SJCRH30 (cell line): ENCODE measurements at regions not wholly inside any gene's neighbourhood (a gene's known extent, or its start where the extent isn't known, plus 50 kb on each side); places are given as distances from the start of the nearest gene placed in this dataset.

Experiments
- DNase-seq, 2 experiments: peaks; one replicate each; pipeline ENCODE4 v3.0.0-alpha.2; 2015 to 2020
- H3K27ac ChIP-seq: fragments of 250-450 bp; sonication (Bioruptor Pico); 2 replicates; pipeline ENCODE4 v1.5.1; 2020; ENCODE audit warnings: mild to moderate bottlenecking, moderate library complexity
- H3K27me3 ChIP-seq: fragments of 250-450 bp; sonication (Bioruptor Pico); 2 replicates; pipeline ENCODE4 v1.5.1; 2020; ENCODE audit warnings: mild to moderate bottlenecking, moderate library complexity
- H3K36me3 ChIP-seq: fragments of 250-450 bp; sonication (Bioruptor Pico); 2 replicates; pipeline ENCODE4 v1.5.1; 2020; ENCODE audit warnings: mild to moderate bottlenecking, moderate library complexity
- H3K4me1 ChIP-seq: fragments of 250-450 bp; sonication (Bioruptor Pico); 2 replicates; pipeline ENCODE4 v1.5.1; 2020; ENCODE audit warnings: mild to moderate bottlenecking, moderate library complexity
- H3K4me3 ChIP-seq: fragments of 250-450 bp; sonication (Bioruptor Pico); 2 replicates; pipeline ENCODE4 v1.5.1; 2020; ENCODE audit warnings: mild to moderate bottlenecking, moderate library complexity
- H3K9me3 ChIP-seq: fragments of 250-450 bp; sonication (Bioruptor Pico); replicated peaks from 2 replicates; pipeline ENCODE4 v1.5.1; 2020; ENCODE audit warnings: mild to moderate bottlenecking, moderate library complexity

DNA sequence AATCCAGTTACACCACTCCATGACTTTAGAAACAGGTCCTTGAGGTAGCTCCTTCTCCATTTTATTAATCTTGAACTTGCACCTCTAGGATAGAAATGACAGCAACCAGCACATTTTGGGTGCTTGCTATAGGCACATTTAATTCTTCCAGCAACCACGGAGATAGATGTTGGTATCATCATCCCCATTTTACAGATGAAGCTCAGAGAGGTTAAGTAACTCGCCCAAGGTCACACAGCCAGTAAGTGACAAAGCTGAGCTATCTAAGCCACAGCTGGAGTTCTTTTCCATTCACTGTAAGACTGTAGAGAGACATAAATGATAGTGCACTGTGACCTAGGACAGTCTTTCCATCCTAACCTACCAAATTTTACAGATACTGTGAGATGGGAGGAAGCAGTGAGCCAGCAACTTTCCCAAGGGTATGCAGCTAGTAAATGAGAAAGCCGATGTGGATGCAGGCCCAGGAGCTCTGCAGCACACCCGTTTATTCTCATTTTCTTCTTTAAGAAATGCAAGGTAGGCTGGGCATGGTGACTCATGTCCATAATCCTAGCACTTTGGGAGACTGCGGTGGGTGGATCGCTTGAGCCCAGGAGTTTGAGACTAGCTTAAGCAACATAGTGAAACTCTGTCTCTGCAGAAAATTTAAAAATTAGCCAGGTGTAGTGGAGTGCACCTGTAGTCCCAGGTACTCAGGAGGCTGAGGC lies 103.2 kb downstream of the TBX5 start:
- H3K36me3 ChIP-seq = no peaks in the 10 kb centered on the region
- DNase-seq = no peak

GRCh38 chr12:114302117-114302516 lies 103.8 kb downstream of the TBX5 start:
- Histone ChIP-seq H3K27ac (no peak overlapping the region), H3K27me3 (no peaks in the 10 kb centered on the region), H3K9me3 (no peaks in the 10 kb centered on the region), H3K36me3 (no peaks in the 10 kb centered on the region), H3K4me1 (no peaks in the 10 kb centered on the region), H3K4me3 (no peak overlapping the region)
- no peak for DNase-seq

More for the DNA sequence above, 103.2 kb downstream of the TBX5 start:
- no peak overlapping the region for H3K4me3 ChIP-seq
- no peak overlapping the region for H3K27ac ChIP-seq
- H3K9me3 ChIP-seq = no peaks in the 10 kb centered on the region
- H3K27me3 ChIP-seq = no peaks in the 10 kb centered on the region
- H3K4me1 ChIP-seq = no peaks in the 10 kb centered on the region

GRCh38 chr12:114294303-114294685 lies 111.7 kb downstream of the TBX5 start:
- Histone ChIP-seq H3K4me3 (no peak overlapping the region), H3K27me3 (no peaks in the 10 kb centered on the region), H3K9me3 (no peaks in the 10 kb centered on the region), H3K4me1 (no peaks in the 10 kb centered on the region), H3K36me3 (no peaks in the 10 kb centered on the region), H3K27ac (no peak overlapping the region)
- no peak for DNase-seq

- no peaks in the 10 kb centered on the region for H3K4me1 ChIP-seq
- DNase-seq = no peak
- H3K27me3 ChIP-seq = no peaks in the 10 kb centered on the region
Observed at GRCh38 chr12:114293571-114294302, 112.2 kb downstream of the TBX5 start.

DNA sequence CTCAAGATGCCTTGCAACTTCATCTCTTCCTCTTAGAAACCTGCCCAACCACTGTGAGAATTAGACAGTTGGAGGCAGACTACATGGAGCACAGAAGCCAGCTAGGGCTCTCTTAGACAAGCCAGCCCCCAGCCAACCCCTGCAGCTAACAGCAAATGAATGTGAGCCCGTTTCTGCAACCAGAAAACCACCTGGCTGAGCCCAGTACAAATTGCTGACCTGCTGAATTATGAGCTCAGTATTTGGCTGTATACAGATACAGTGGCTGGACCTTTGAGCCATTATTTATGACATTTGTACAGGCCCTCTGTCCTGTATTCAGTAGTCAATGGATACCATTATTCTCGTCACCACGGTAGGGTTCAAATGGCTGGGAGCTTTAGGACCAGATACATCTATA lies 112.9 kb downstream of the TBX5 start:
- Histone ChIP-seq H3K4me1 (no peaks in the 10 kb centered on the region), H3K9me3 (no peaks in the 10 kb centered on the region), H3K27ac (no peak overlapping the region), H3K27me3 (no peaks in the 10 kb centered on the region), H3K4me3 (no peak overlapping the region), H3K36me3 (no peaks in the 10 kb centered on the region)
- no peak for DNase-seq

More at GRCh38 chr12:114293571-114294302, 112.2 kb downstream of the TBX5 start:
- Histone ChIP-seq H3K9me3 (no peaks in the 10 kb centered on the region), H3K27ac (no peak overlapping the region), H3K36me3 (no peaks in the 10 kb centered on the region), H3K4me3 (no peak overlapping the region)

- no peaks in the 10 kb centered on the region for H3K4me1 ChIP-seq
- no peaks in the 10 kb centered on the region for H3K27me3 ChIP-seq
- DNase-seq = no peak
- H3K9me3 ChIP-seq = no peaks in the 10 kb centered on the region
- no peaks in the 10 kb centered on the region for H3K36me3 ChIP-seq
- H3K27ac ChIP-seq = no peak overlapping the region
- H3K4me3 ChIP-seq = no peak overlapping the region
Observed at GRCh38 chr12:114291389-114292060, 114.4 kb downstream of the TBX5 start.

GRCh38 chr12:114287821-114288525 lies 118.0 kb downstream of the TBX5 start:
- H3K27me3 ChIP-seq = no peaks in the 10 kb centered on the region
- H3K36me3 ChIP-seq = no peaks in the 10 kb centered on the region
- no peaks in the 10 kb centered on the region for H3K4me1 ChIP-seq
- no peaks in the 10 kb centered on the region for H3K9me3 ChIP-seq
- no peak for DNase-seq
- H3K4me3 ChIP-seq = no peak overlapping the region
- no peak overlapping the region for H3K27ac ChIP-seq

DNA sequence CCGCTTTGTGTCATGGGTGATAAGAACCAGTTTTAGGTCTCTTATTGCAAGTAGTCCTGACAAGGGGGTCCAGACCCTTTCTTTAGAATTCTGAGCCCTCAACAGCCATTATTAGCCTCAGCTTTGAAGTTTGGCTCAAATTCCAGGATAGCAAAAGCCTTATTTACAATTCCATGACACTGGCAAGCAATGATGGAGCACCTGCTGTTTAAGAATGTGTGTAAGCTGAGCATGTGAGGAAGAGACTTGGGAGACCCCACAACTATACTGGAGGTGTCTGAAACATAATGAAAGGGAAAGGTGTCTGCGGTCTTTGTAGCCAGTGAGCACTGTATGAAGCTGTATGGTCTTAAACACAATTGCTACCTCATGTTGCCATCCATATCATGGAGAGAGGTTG lies 119.8 kb downstream of the TBX5 start:
- no peaks in the 10 kb centered on the region for H3K36me3 ChIP-seq
- no peak overlapping the region for H3K27ac ChIP-seq
- no peaks in the 10 kb centered on the region for H3K9me3 ChIP-seq
- H3K4me3 ChIP-seq = no peak overlapping the region
- no peak for DNase-seq
- H3K4me1 ChIP-seq = no peaks in the 10 kb centered on the region
- H3K27me3 ChIP-seq = no peaks in the 10 kb centered on the region

GRCh38 chr12:114285554-114285953 lies 120.4 kb downstream of the TBX5 start:
- Histone ChIP-seq H3K9me3 (no peaks in the 10 kb centered on the region), H3K36me3 (no peaks in the 10 kb centered on the region), H3K4me1 (no peaks in the 10 kb centered on the region), H3K4me3 (no peak overlapping the region), H3K27me3 (no peaks in the 10 kb centered on the region), H3K27ac (no peak overlapping the region)
- DNase-seq = no peak

DNA sequence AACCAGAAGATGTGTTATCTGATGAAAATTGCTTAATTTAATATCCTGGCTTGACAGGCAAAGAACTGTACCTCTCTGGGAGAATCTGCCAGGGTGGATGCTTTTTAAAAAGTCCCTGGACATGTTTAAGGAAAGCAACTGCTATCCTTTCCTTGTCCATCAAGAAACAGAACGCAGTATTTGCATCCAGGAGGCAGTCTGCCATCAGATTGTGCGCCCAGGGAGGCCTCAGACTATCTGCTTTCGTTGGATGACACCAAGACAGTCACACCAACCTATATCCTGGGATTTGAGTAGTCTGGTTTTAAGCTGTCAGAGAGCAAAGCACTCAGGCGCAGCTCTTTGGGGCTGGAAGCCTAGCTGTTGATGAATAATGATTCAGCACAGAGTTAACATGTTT lies 121.9 kb downstream of the TBX5 start:
- H3K27me3 ChIP-seq = no peaks in the 10 kb centered on the region
- no peak overlapping the region for H3K4me3 ChIP-seq
- no peaks in the 10 kb centered on the region for H3K36me3 ChIP-seq
- DNase-seq = no peak
- no peaks in the 10 kb centered on the region for H3K9me3 ChIP-seq
- no peaks in the 10 kb centered on the region for H3K4me1 ChIP-seq
- no peak overlapping the region for H3K27ac ChIP-seq

- no peak for DNase-seq
- Histone ChIP-seq H3K9me3 (no peaks in the 10 kb centered on the region), H3K4me3 (no peak overlapping the region), H3K36me3 (no peaks in the 10 kb centered on the region), H3K27me3 (no peaks in the 10 kb centered on the region), H3K27ac (no peak overlapping the region), H3K4me1 (no peaks in the 10 kb centered on the region)
Observed at GRCh38 chr12:114275932-114276785, 129.8 kb downstream of the TBX5 start.

DNA sequence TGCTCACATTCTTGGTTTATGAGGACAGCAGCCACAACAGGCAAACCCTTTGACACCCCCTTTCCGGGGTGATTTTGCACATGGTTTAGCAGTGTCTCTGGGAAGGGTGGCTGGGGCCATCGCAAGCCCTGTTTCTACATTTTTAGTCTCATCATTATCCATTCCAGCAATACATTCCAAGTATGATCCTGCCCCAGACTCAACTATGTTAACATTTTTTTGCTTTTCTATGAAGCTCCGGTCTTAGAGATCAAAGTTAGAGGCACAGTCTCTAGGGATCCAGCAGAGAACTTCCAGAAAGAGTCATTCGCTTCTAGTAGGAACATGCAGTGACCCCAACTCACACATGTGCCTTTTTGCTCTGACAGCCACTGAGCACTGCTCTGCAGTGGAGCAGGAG lies 130.9 kb downstream of the TBX5 start:
- no peak for DNase-seq
- no peak overlapping the region for H3K27ac ChIP-seq
- H3K27me3 ChIP-seq = no peaks in the 10 kb centered on the region
- H3K4me3 ChIP-seq = no peak overlapping the region
- no peaks in the 10 kb centered on the region for H3K36me3 ChIP-seq
- no peaks in the 10 kb centered on the region for H3K4me1 ChIP-seq
- H3K9me3 ChIP-seq = no peaks in the 10 kb centered on the region

DNA sequence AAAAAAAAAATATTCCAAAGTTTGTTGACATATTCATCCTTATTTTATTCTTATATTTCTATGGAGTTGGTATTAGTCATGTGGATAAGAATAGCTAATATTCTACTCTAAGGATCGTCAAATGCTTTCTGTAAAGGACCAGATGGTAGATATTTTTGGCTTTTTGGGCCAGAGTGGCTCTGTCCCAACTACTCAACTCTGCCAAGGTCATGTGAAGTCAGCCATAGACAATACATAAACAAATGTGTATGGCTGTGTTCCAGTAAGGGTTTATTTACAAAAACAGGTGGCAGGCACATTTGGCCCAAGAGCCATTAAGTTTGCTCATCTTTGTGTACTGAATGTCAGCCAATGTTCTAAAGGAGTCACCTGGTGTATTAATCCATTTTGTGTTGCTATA lies 131.8 kb downstream of the TBX5 start:
- Histone ChIP-seq H3K27me3 (no peaks in the 10 kb centered on the region), H3K36me3 (no peaks in the 10 kb centered on the region), H3K27ac (no peak overlapping the region), H3K4me3 (no peak overlapping the region), H3K9me3 (no peaks in the 10 kb centered on the region), H3K4me1 (no peaks in the 10 kb centered on the region)
- DNase-seq = no peak

DNA sequence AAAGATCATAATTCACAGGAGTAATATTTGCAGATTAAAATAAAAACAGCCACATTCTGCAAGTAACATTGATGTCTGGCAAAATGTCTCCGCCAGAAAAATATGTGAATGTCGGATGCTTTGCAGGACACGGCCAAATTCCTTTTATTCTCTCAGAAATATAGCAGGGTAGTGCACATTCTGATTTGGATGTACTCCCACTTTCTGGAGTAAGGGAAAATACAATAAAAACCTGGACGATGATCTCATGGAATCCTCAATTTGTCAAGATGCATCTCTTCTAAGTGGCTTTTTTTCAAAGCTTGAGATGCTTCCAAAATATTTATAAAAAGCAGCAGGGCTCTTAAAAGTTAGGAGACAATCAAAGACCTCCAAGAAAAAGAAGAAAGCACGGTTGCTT lies 133.3 kb downstream of the TBX5 start:
- Histone ChIP-seq H3K4me1 (no peaks in the 10 kb centered on the region), H3K4me3 (no peak overlapping the region), H3K9me3 (no peaks in the 10 kb centered on the region), H3K27ac (no peak overlapping the region), H3K36me3 (no peaks in the 10 kb centered on the region), H3K27me3 (no peaks in the 10 kb centered on the region)
- DNase-seq = no peak
